GM12878 (cell line): ENCODE measurements at regions not wholly inside any gene's neighbourhood (a gene's known extent, or its start where the extent isn't known, plus 50 kb on each side); places are given as distances from the start of the nearest gene placed in this dataset.

Experiments used
- BHLHE40 ChIP-seq, 2 experiments: fragments of 450-650 bp in 1 of 2; IDR thresholded peaks; 2 replicates each; pipeline ENCODE4 v1.6.1; 2011 to 2017; ENCODE audit warnings: low read depth in 2 of 2, borderline replicate concordance in 1 of 2, improper control_type of control experiment in 1 of 2, low read length in 1 of 2, mild to moderate bottlenecking in 1 of 2
- CHD4 ChIP-seq: fragments of 200-600 bp; sonication (generic); IDR thresholded peaks from 2 replicates; pipeline ENCODE4 v1.6.1; 2016; ENCODE audit warnings: mild to moderate bottlenecking
- CREB1 ChIP-seq: IDR thresholded peaks from 2 replicates; pipeline ENCODE4 v1.6.1; 2012; ENCODE audit warnings: low read depth, mild to moderate bottlenecking, inconsistent platforms
- CREM ChIP-seq: IDR thresholded peaks from 2 replicates; pipeline ENCODE4 v1.6.1; 2014; ENCODE audit warnings: antibody characterized with exemption, low read depth
- CTCF ChIP-seq, 3 experiments: IDR thresholded peaks in 2 of 3; conservative IDR thresholded peaks in 1 of 3; 2 replicates each; pipeline ENCODE4 v1.5.1; 2011; ENCODE audit warnings: low read depth in 3 of 3, low read length in 3 of 3, mild to moderate bottlenecking in 3 of 3, control low read depth in 2 of 3, moderate library complexity in 2 of 3, inconsistent platforms in 1 of 3, mixed read lengths in 1 of 3; ENCODE audit not compliant: control insufficient read depth in 2 of 3, insufficient read depth in 1 of 3; ENCODE audit errors: extremely low read depth in 1 of 3
- EZH2 ChIP-seq: IDR thresholded peaks from 2 replicates; pipeline ENCODE4 v1.6.1; 2012; ENCODE audit warnings: low read depth, mild to moderate bottlenecking, control low read depth, inconsistent platforms, low read length, borderline replicate concordance; ENCODE audit not compliant: control insufficient read depth
- JUNB ChIP-seq: IDR thresholded peaks from 2 replicates; pipeline ENCODE4 v1.6.1; 2016; ENCODE audit warnings: antibody characterized with exemption, mild to moderate bottlenecking
- POLR2A ChIP-seq: IDR thresholded peaks from 2 replicates; pipeline ENCODE4 v1.6.1; 2011; ENCODE audit warnings: low read depth, mild to moderate bottlenecking, low read length
- SUPT20H ChIP-seq: IDR thresholded peaks from 2 replicates; pipeline ENCODE4 v1.6.1; 2011; ENCODE audit warnings: low read depth, mild to moderate bottlenecking, low read length, moderate library complexity, borderline replicate concordance; ENCODE audit not compliant: control insufficient read depth
- YY1 ChIP-seq: IDR thresholded peaks from 2 replicates; pipeline ENCODE4 v1.6.1; 2011; ENCODE audit warnings: low read depth, mild to moderate bottlenecking, low read length
- ZNF274 ChIP-seq: IDR thresholded peaks from one replicate; pipeline ENCODE4 v1.8.0; 2011; ENCODE audit not compliant: insufficient read length, insufficient read depth
- TF ChIP-seq, protein P1 (sequence below): IDR thresholded peaks from 2 replicates; pipeline ENCODE4 v1.6.1; 2012; ENCODE audit warnings: low read depth, low read length, improper control_type of control experiment
- TF ChIP-seq, protein P2 (sequence below): IDR thresholded peaks from 2 replicates; pipeline ENCODE4 v1.6.1; 2011; ENCODE audit warnings: mild to moderate bottlenecking, low read depth, low read length, moderate library complexity; ENCODE audit not compliant: insufficient replicate concordance

GRCh38 chr11:42093541-42093940 lies 634.1 kb upstream of the LRRC4C start:
- no peak for TF ChIP-seq BHLHE40 (IDR thresholded peaks at IDR 0.05; ENCODE audit: borderline replicate concordance in 1 of 2, low read depth in 2 of 2, low read length in 1 of 2)
- TF ChIP-seq, protein P1, sequence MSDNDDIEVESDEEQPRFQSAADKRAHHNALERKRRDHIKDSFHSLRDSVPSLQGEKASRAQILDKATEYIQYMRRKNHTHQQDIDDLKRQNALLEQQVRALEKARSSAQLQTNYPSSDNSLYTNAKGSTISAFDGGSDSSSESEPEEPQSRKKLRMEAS, result no peak
- TF ChIP-seq EZH2, result no peak
- TF ChIP-seq CTCF (IDR thresholded peaks at IDR 0.05 in 2 of 3, conservative IDR thresholded peaks at IDR 0.05 in 1 of 3; ENCODE audit: control insufficient read depth in 2 of 3, extremely low read depth in 1 of 3, insufficient read depth in 1 of 3, low read depth in 3 of 3, low read length in 3 of 3), result no peak
- TF ChIP-seq ZNF274, result no peak
- TF ChIP-seq YY1, result no peak
- TF ChIP-seq POLR2A, result no peak
- TF ChIP-seq SUPT20H, result no peak
- TF ChIP-seq JUNB, result no peak
- TF ChIP-seq CREB1, result no peak
- TF ChIP-seq CREM, result no peak
- TF ChIP-seq, protein P2, sequence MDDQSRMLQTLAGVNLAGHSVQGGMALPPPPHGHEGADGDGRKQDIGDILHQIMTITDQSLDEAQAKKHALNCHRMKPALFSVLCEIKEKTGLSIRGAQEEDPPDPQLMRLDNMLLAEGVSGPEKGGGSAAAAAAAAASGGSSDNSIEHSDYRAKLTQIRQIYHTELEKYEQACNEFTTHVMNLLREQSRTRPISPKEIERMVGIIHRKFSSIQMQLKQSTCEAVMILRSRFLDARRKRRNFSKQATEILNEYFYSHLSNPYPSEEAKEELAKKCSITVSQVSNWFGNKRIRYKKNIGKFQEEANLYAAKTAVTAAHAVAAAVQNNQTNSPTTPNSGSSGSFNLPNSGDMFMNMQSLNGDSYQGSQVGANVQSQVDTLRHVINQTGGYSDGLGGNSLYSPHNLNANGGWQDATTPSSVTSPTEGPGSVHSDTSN, result no peak
- no peak for TF ChIP-seq CHD4
